D721Med (cell line): ENCODE measurements at regions not wholly inside any gene's neighbourhood (a gene's known extent, or its start where the extent isn't known, plus 50 kb on each side); places are given as distances from the start of the nearest gene placed in this dataset.
"Not testable (repeated sequence)": the region's sequence is repeated elsewhere in the genome, so short reads cannot be mapped to it uniquely, and the experiment has no call there.

ENCODE experiments used
- DNase-seq: peaks from one replicate; pipeline ENCODE4 v3.0.0; 2011; ENCODE audit warnings: low spot score; ENCODE audit not compliant: insufficient read length
- FAIRE-seq: peaks from 2 replicates; lab custom pipeline; 2011; peaks lifted over from hg19 to GRCh38; lab: Jason Lieb, UNC
- TF ChIP-seq, protein P1 (sequence below): IDR thresholded peaks from 2 replicates; pipeline ENCODE4 v1.5.1; 2012; ENCODE audit warnings: mild to moderate bottlenecking, control low read depth; ENCODE audit not compliant: insufficient read depth; ENCODE audit errors: missing control alignments

DNA sequence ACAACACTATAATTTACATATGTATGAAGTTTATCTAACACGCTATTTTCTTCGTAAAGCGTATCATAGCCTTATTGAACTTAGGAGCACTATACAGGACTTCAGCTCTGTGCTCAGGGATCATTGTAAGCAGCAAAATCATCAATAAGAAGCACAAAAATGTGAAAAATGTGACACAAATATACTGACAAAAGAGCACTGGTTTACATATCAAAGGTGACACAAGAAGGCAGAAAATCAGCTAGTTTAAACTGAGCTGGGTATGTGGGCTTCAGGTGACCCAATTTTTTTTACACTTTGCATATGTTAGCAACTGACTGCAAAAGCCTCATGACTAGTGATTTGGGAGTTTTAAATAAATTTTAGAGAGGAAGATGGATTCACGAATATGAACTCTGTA lies 215.2 kb upstream of the CHORDC1 start:
- DNase-seq (no peak), FAIRE-seq (no peak)
- TF ChIP-seq, protein P1, sequence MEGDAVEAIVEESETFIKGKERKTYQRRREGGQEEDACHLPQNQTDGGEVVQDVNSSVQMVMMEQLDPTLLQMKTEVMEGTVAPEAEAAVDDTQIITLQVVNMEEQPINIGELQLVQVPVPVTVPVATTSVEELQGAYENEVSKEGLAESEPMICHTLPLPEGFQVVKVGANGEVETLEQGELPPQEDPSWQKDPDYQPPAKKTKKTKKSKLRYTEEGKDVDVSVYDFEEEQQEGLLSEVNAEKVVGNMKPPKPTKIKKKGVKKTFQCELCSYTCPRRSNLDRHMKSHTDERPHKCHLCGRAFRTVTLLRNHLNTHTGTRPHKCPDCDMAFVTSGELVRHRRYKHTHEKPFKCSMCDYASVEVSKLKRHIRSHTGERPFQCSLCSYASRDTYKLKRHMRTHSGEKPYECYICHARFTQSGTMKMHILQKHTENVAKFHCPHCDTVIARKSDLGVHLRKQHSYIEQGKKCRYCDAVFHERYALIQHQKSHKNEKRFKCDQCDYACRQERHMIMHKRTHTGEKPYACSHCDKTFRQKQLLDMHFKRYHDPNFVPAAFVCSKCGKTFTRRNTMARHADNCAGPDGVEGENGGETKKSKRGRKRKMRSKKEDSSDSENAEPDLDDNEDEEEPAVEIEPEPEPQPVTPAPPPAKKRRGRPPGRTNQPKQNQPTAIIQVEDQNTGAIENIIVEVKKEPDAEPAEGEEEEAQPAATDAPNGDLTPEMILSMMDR: no peak

DNA sequence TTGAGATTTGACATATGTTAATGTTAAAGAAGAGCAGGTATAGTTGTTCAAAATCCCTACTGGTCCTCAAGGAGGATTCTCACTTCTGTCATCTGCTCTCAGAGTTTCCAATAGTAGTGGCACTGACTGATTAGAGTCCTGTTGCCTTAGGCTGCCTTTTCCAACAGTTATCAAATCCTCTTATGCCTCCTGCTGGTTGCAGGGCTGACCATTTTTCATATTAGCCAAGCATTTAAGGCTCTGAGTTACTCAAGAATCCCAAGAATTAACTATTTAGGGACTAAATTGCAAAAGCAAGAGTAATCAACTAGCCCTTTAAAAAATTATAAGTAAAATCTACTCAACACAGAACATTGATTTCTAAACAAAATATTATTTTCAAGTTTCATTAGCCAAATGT lies 212.0 kb upstream of the CHORDC1 start:
- no peak for DNase-seq
- peak; percentile 84 for FAIRE-seq
- TF ChIP-seq, protein P1: peak; percentile 89

DNA sequence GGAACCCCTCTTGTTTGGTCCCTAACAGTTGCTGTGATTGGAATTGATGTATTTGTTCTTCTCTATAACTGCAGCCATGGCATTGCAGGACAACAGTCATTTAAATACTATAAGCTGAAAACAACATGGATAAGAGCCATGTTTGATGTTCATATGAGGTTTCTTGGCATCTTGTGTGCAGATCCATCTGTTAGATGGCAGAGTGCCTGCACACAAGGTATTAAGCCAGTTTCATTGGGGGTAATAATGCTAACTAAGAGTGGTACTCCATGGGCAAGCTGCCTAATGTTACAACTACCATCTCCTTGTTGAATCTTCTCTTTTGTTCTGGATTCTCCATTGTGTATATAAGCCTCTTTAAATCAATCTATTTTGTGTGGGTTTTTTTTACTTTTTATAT lies 206.0 kb upstream of the CHORDC1 start:
- DNase-seq (no peak), FAIRE-seq (no peak)
- TF ChIP-seq, protein P1: no peak

DNA sequence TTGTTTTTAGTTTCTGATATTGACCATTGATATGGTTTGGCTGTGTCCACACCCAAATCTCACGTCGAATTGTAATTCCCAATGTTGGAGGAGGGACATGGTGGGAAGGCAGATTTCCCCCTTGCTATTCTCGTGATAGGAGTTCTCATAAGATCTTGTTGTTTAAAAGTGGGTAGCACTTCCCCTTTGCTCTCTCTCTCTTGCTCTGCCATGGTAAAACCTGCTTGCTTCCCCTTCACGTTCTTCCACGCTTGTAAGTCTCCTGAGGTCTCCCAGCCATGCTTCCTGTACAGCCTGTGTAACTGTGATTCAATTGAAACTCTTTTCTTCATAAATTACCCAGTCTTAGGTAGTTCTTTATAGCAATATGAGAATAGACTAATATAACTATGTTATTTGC lies 203.6 kb upstream of the CHORDC1 start:
- FAIRE-seq: no peak
- TF ChIP-seq, protein P1: no peak

DNA sequence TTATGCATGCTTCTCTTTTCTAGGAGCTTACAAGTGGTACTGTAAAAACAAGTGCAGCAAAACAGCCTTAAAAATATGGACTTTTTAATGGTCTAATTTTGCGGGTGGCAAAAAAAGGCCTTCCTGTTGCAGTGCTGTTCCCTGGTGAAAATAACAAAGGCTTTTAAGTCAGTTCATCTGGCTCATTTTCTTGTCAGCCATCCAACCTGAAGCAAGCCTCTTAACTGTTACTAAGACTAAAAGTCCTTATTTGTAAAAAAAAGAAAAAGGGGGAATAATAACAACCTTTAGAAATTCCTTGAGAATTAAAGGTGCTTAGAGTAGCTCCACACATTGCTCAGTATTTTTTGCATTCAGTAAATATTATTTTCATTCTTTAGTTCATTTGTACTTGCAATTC lies 200.5 kb upstream of the CHORDC1 start:
- DNase-seq (no peak), FAIRE-seq (no peak)
- TF ChIP-seq, protein P1: no peak

More for the DNA sequence above, 203.6 kb upstream of the CHORDC1 start:
- DNase-seq: no peak

DNA sequence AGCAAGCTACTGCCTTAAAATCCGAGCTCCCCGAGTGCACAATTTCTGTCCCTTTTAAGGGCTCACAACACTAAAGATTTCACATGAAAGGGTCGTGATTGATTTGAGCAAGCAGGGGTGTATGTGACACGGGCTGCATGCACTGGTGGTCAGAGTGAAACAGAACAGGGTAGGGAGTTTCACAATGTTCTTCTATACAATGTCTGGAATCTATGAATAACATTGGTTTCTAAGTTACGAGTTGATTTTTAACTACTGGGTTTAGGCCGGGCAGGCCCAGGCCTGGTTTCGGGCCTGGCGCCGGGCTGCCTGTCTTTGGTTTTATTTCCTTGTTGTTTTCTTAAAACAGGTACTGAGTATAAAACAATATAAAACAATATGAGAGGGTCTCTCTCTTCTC lies 199.9 kb upstream of the CHORDC1 start:
- not testable (repeated sequence) for DNase-seq, FAIRE-seq

DNA sequence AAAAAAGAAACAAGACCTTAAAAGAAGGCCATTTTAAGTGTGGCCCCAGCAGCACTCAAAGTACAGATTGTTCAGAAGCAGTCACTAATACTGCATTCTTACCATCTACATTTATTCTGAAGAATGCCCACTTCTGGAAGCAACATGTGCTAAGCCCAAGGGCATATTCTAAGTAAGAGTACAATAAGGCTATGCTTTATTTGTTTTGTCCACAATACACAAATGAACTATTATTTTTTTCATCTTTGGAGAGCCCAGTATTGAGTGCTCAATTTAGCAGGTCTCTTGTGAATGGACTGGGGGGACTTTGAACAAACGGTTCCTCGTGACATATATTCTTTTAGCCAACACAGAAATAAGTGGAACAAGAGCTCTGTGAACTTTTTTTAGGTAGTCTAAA lies 191.4 kb upstream of the CHORDC1 start:
- TF ChIP-seq, protein P1: no peak
- FAIRE-seq: no peak

DNA sequence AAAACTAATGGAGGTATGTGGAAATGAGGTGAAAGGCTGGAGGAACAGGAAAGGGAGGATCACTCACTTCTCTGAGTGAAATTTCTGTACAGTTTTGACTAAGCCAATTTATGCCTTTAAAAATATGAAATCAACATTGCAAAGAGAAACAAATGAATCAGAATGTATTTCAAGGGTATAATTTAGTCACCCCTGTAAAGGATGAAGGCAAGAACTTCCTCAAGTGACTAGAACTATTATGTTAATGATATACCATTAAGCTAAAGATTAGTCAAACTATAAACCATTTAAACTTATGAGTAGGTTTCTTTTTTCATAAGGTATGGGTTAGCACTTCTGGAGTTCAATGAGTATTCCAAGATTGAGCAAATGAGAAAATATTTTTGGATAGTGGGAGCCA lies 184.5 kb upstream of the CHORDC1 start:
- FAIRE-seq: no peak
- DNase-seq: no peak
- TF ChIP-seq, protein P1: no peak

More for the DNA sequence above, 191.4 kb upstream of the CHORDC1 start:
- DNase-seq: no peak
